22Rv1 (cell line): ENCODE measurements at regions not wholly inside any gene's neighbourhood (a gene's known extent, or its start where the extent isn't known, plus 50 kb on each side); places are given as distances from the start of the nearest gene placed in this dataset.

ENCODE experiments used
- H3K27ac ChIP-seq: fragments of 450-650 bp; 2 replicates; pipeline ENCODE4 v1.5.1; 2017
- CTCF ChIP-seq: fragments of 450-650 bp; IDR thresholded peaks from 2 replicates; pipeline ENCODE4 v1.5.1; 2017; ENCODE audit warnings: mild to moderate bottlenecking
- ZFX ChIP-seq: fragments of 450-650 bp; IDR thresholded peaks from 2 replicates; pipeline ENCODE4 v1.6.1; 2017; ENCODE audit warnings: antibody characterized with exemption, borderline replicate concordance

- TF ChIP-seq CTCF (no peak), ZFX (no peak)
- no peak overlapping the region for H3K27ac ChIP-seq
These were observed 52.0 kb upstream of the BMP2 start for GRCh38 chr20:6715401-6715941.

GRCh38 chr20:6714279-6714711 is 53.2 kb upstream of the BMP2 start:
- H3K27ac ChIP-seq = no peak overlapping the region
- TF ChIP-seq CTCF (no peak), ZFX (no peak)

GRCh38 chr20:6711951-6712649 is 55.4 kb upstream of the BMP2 start:
- H3K27ac ChIP-seq = no peak overlapping the region
- TF ChIP-seq ZFX = no peak
- no peak for TF ChIP-seq CTCF

- H3K27ac ChIP-seq = peak overlapping the region; percentile 36
- TF ChIP-seq ZFX (no peak), CTCF (no peak)
These were observed 57.4 kb upstream of the BMP2 start for GRCh38 chr20:6709910-6710595.

- no peak for TF ChIP-seq ZFX
- no peak for TF ChIP-seq CTCF
- peak overlapping the region; percentile 99 for H3K27ac ChIP-seq
These were observed 59.5 kb upstream of the BMP2 start for GRCh38 chr20:6708010-6708409.

GRCh38 chr20:6707321-6707831 is 60.1 kb upstream of the BMP2 start:
- TF ChIP-seq CTCF (no peak), ZFX (no peak)
- peak overlapping the region; percentile 99 for H3K27ac ChIP-seq
